ENCODE measurements at regions not wholly inside any gene's neighbourhood (a gene's known extent, or its start where the extent isn't known, plus 50 kb on each side); places are given as distances from the start of the nearest gene placed in this dataset.

DNA sequence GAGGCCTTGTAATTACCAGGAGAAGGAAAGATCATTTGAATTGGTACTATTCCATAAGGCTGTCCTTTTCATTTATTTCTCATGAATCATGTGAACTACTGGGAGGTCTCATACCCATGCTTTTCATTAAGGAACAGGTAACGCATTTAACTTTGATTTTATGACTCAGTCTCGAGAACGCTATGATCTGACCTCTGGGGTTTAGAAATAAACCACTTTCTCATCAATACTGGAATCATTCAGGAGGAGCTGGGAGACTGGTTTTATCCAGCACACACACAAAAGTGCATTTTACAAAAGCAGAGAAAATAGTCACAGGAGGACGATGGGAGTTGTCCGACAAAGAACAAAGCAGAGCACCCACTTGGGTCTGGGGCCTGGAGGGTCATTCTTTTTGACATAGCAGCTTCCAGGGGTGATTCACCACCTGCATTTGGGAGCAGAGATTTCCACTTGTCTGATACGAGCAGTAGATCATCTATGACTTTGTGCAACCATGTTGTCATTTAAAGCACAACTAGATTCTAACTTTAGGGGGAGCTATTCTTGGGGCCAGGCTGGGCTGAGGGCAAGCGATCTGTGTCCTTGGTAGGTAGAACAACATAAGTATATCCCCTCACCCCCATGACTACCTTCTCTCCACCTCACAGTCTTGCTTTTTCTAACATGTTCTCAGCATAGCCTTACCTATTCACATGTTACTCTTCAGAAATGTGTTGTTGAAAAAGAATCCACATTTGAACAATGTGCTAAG lies 95.9 kb upstream of the SCG2 start (continued):
- TF ChIP-seq RCOR1 (conservative IDR thresholded peaks at IDR 0.05; ENCODE audit: low read depth, low read length), result no peak
- no peak for TF ChIP-seq MXI1 (IDR thresholded peaks at IDR 0.05; ENCODE audit: low read depth, low read length)
- no peak for TF ChIP-seq NR2C2 (IDR thresholded peaks at IDR 0.05; ENCODE audit: borderline replicate concordance, control insufficient read depth, insufficient read length, low read depth)

GRCh38 chr2:223697316-223697891 lies 95.2 kb upstream of the SCG2 start:
- no peak overlapping the region for H3K9ac ChIP-seq (ENCODE audit: control insufficient read depth, insufficient read depth, low read length)
- H3K4me3 ChIP-seq, result no peak overlapping the region
- ATAC-seq (no peak), DNase-seq (ENCODE audit: low read depth, low spot score) (no peak), FAIRE-seq (no peak)
- ChIA-PET POLR2A (no interaction called here), SMC1A (ENCODE audit: uncharacterized antibody, unreplicated experiment) (interaction anchor here (0.6 kb wide), 1 partner anchor 242 kb away, joined by 3 read pairs; no protein-coding TSS in a partner anchor), CTCF (interaction anchor here (1.3 kb wide), 1 partner anchor 16 kb away, joined by 3 read pairs; no protein-coding TSS in a partner anchor), RAD21 (ENCODE audit: unreplicated experiment) (no interaction called here)
- H2AFZ ChIP-seq (ENCODE audit: control insufficient read depth, low read depth, low read length), result no peak overlapping the region
- no peaks in the 10 kb centered on the region; the same call in 1 of the 2 replicates for H4K20me1 ChIP-seq (ENCODE audit: control insufficient read depth, insufficient read depth)
- H3K36me3 ChIP-seq (ENCODE audit: control insufficient read depth in 2 of 2, insufficient read depth in 2 of 2, low read length in 1 of 2), result no peaks in the 10 kb centered on the region
- no peaks in the 10 kb centered on the region for H3K4me1 ChIP-seq (ENCODE audit: control insufficient read depth, insufficient read depth, low read length)
- H3K27me3 ChIP-seq (replicated peaks in 1 of 2; ENCODE audit: control insufficient read depth in 2 of 2, insufficient read depth in 2 of 2, low read length in 1 of 2), result no peaks in the 10 kb centered on the region
- H3K9me3 ChIP-seq (replicated peaks; ENCODE audit: control insufficient read depth, insufficient read depth, low read length), result no peaks in the 10 kb centered on the region
- no peaks in the 10 kb centered on the region for H3K79me2 ChIP-seq (ENCODE audit: control insufficient read depth, insufficient read depth, low read length)
- H3K4me2 ChIP-seq (ENCODE audit: control insufficient read depth, insufficient read depth), result no peak overlapping the region
- TF ChIP-seq HDGF (IDR thresholded peaks at IDR 0.05) (no peak), DPF2 (IDR thresholded peaks at IDR 0.05) (no peak), TCF12 (IDR thresholded peaks at IDR 0.05; ENCODE audit: low read depth, low read length) (no peak), NR2C2 (IDR thresholded peaks at IDR 0.05; ENCODE audit: borderline replicate concordance, control insufficient read depth, insufficient read length, low read depth) (no peak), SREBF1 (IDR thresholded peaks at IDR 0.05; ENCODE audit: low read length) (no peak), ATF3 (IDR thresholded peaks at IDR 0.05; ENCODE audit: borderline replicate concordance, extremely low read depth, low read depth, low read length) (no peak), TAF1 (IDR thresholded peaks at IDR 0.05; ENCODE audit: borderline replicate concordance, low read depth, low read length) (no peak), SREBF2 (IDR thresholded peaks at IDR 0.05; ENCODE audit: low read length) (no peak), YY1 (IDR thresholded peaks at IDR 0.05; ENCODE audit: low read depth, low read length) (no peak), ZSCAN29 (IDR thresholded peaks at IDR 0.05) (no peak), IRF4 (IDR thresholded peaks at IDR 0.05; ENCODE audit: low read depth, low read length) (no peak), LARP7 (IDR thresholded peaks at IDR 0.05) (no peak), MAX (IDR thresholded peaks at IDR 0.05; ENCODE audit: low read depth, low read length) (no peak), FOS (IDR thresholded peaks at IDR 0.05; ENCODE audit: borderline replicate concordance, extremely low read depth, insufficient read length) (no peak), CREM (IDR thresholded peaks at IDR 0.05; ENCODE audit: low read depth) (no peak), RCOR1 (conservative IDR thresholded peaks at IDR 0.05; ENCODE audit: low read depth, low read length) (no peak), NFYB (IDR thresholded peaks at IDR 0.05; ENCODE audit: insufficient read depth, low read depth, low read length) (no peak), IKZF2 (IDR thresholded peaks at IDR 0.05) (no peak)
- TF ChIP-seq, protein P1, sequence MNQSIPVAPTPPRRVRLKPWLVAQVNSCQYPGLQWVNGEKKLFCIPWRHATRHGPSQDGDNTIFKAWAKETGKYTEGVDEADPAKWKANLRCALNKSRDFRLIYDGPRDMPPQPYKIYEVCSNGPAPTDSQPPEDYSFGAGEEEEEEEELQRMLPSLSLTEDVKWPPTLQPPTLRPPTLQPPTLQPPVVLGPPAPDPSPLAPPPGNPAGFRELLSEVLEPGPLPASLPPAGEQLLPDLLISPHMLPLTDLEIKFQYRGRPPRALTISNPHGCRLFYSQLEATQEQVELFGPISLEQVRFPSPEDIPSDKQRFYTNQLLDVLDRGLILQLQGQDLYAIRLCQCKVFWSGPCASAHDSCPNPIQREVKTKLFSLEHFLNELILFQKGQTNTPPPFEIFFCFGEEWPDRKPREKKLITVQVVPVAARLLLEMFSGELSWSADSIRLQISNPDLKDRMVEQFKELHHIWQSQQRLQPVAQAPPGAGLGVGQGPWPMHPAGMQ (IDR thresholded peaks at IDR 0.05; ENCODE audit: borderline replicate concordance), result no peak
- TF ChIP-seq, protein P2, sequence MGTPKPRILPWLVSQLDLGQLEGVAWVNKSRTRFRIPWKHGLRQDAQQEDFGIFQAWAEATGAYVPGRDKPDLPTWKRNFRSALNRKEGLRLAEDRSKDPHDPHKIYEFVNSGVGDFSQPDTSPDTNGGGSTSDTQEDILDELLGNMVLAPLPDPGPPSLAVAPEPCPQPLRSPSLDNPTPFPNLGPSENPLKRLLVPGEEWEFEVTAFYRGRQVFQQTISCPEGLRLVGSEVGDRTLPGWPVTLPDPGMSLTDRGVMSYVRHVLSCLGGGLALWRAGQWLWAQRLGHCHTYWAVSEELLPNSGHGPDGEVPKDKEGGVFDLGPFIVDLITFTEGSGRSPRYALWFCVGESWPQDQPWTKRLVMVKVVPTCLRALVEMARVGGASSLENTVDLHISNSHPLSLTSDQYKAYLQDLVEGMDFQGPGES (IDR thresholded peaks at IDR 0.05), result no peak
- intact Hi-C loops (cut with micrococcal nuclease; ENCODE audit: unreplicated experiment) (no loop called here), in situ Hi-C loops (cut with MboI) (no loop called here)
- BruUV-seq (replicated peaks), result no TSS peak
- WGBS (ENCODE audit: insufficient coverage, insufficient replicate concordance, low lambda C conversion rate, missing lambda C conversion rate), result 49% methylated on average over 2 of the region's 2 CpGs
- no peak overlapping the region for H3K27ac ChIP-seq (ENCODE audit: control insufficient read depth, insufficient read depth)
